Endothelial cell of umbilical vein (primary cell): ENCODE measurements at regions not wholly inside any gene's neighbourhood (a gene's known extent, or its start where the extent isn't known, plus 50 kb on each side); places are given as distances from the start of the nearest gene placed in this dataset.

Source experiments
- BruUV-seq: library from RNA; stranded (reverse); fragments of 400-500 nt; replicated peaks from 2 replicates; lab custom pipeline; 2021; lab: Mats Ljungman, UMichigan
- CTCF ChIA-PET: fragments of 300-600, 350-600 bp; sonication (Branson Sonifier 250); formaldehyde crosslinking; loops from one replicate; lab custom pipeline; 2021; ENCODE audit warnings: antibody characterized with exemption, inconsistent platforms; lab: Charles Lee
- POLR2A ChIA-PET: fragments of 300-600, 350-600 bp; sonication (Branson Sonifier 250); formaldehyde crosslinking; loops from one replicate; lab custom pipeline; 2021; ENCODE audit warnings: antibody characterized with exemption, inconsistent platforms; lab: Charles Lee
- DNase-seq: peaks from one replicate; pipeline ENCODE4 v3.0.0-alpha.2; 2011; ENCODE audit warnings: low read depth, low spot score
- FAIRE-seq: peaks from 2 replicates; lab custom pipeline; 2011; peaks lifted over from hg19 to GRCh38; lab: Jason Lieb, UNC
- H2AFZ ChIP-seq: 2 replicates; pipeline ENCODE4 v1.6.0; 2012; ENCODE audit warnings: low read depth, low read length, control low read depth, inconsistent platforms
- H3K27ac ChIP-seq: 2 replicates; pipeline ENCODE4 v1.5.1; 2011; ENCODE audit warnings: low read depth, mild to moderate bottlenecking, control low read depth, low read length, moderate library complexity; ENCODE audit not compliant: insufficient read depth
- H3K27me3 ChIP-seq, 2 experiments: 2 replicates each; pipeline versions ENCODE4 v1.6.0 to v1.6.1; 2011; ENCODE audit warnings: low read length in 2 of 2, mixed read lengths in 1 of 2; ENCODE audit not compliant: control insufficient read depth in 2 of 2, insufficient read depth in 2 of 2
- H3K36me3 ChIP-seq, 2 experiments: 2 replicates in 1 of 2; 3 replicates in 1 of 2; pipeline ENCODE4 v1.5.1; 2011; ENCODE audit warnings: low read length in 2 of 2, mild to moderate bottlenecking in 1 of 2, moderate library complexity in 1 of 2; ENCODE audit not compliant: control insufficient read depth in 2 of 2, insufficient read depth in 2 of 2; ENCODE audit errors: extremely low read depth in 1 of 2
- H3K4me1 ChIP-seq: 3 replicates; pipeline ENCODE4 v1.5.1; 2011; ENCODE audit warnings: mild to moderate bottlenecking, low read length; ENCODE audit not compliant: control insufficient read depth, insufficient read depth; ENCODE audit errors: extremely low read depth
- H3K4me2 ChIP-seq: 2 replicates; pipeline ENCODE4 v1.6.1; 2011; ENCODE audit warnings: low read length, control low read depth, mixed read lengths; ENCODE audit not compliant: insufficient read depth
- H3K4me3 ChIP-seq, 3 experiments: fragments of 200-600 bp in 1 of 3; sonication (generic), shearing (Covaris generic) in 1 of 3; replicated peaks in 1 of 3; 2 replicates each; pipeline ENCODE4 v1.5.1; 2011 to 2016; ENCODE audit warnings: control low read depth in 3 of 3, low read length in 3 of 3, mild to moderate bottlenecking in 2 of 3, inconsistent platforms in 1 of 3, low read depth in 1 of 3, moderate library complexity in 1 of 3; ENCODE audit not compliant: insufficient read depth in 1 of 3
- H3K79me2 ChIP-seq: 2 replicates; pipeline ENCODE4 v1.6.0; 2012; ENCODE audit warnings: low read length, inconsistent platforms; ENCODE audit not compliant: control insufficient read depth, insufficient read depth
- H3K9ac ChIP-seq: replicated peaks from 2 replicates; pipeline ENCODE3; 2011; ENCODE audit warnings: low read length, control low read depth; ENCODE audit not compliant: insufficient read depth; ENCODE audit errors: extremely low read depth
- H3K9me1 ChIP-seq: replicated peaks from 3 replicates; pipeline ENCODE4 v1.6.0; 2011; ENCODE audit warnings: mild to moderate bottlenecking, low read length; ENCODE audit not compliant: control insufficient read depth, insufficient read depth; ENCODE audit errors: extremely low read depth
- H3K9me3 ChIP-seq: replicated peaks from 2 replicates; pipeline ENCODE4 v1.5.1; 2012; ENCODE audit warnings: low read length, inconsistent platforms; ENCODE audit not compliant: control insufficient read depth, insufficient read depth
- H4K20me1 ChIP-seq: replicated peaks from 2 replicates; pipeline ENCODE3; 2011; ENCODE audit warnings: mild to moderate bottlenecking, low read length; ENCODE audit not compliant: control insufficient read depth, insufficient read depth; ENCODE audit errors: extremely low read depth
- EZH2 ChIP-seq: IDR thresholded peaks from 2 replicates; pipeline ENCODE4 v1.6.1; 2012; ENCODE audit warnings: borderline replicate concordance, low read depth, mild to moderate bottlenecking, moderate library complexity, low read length, inconsistent platforms; ENCODE audit not compliant: severe bottlenecking
- FOS ChIP-seq: IDR thresholded peaks from 2 replicates; pipeline ENCODE4 v1.6.1; 2011; ENCODE audit warnings: mild to moderate bottlenecking, low read length, moderate library complexity, borderline replicate concordance; ENCODE audit not compliant: insufficient read depth
- GATA2 ChIP-seq: IDR thresholded peaks from 2 replicates; pipeline ENCODE4 v1.7.0; 2011; ENCODE audit warnings: low read depth, mild to moderate bottlenecking, moderate library complexity, mixed read lengths, low read length; ENCODE audit not compliant: insufficient read length, insufficient read depth
- JUN ChIP-seq: IDR thresholded peaks from 2 replicates; pipeline ENCODE4 v1.6.1; 2011; ENCODE audit warnings: borderline replicate concordance, low read depth; ENCODE audit not compliant: insufficient read length, insufficient read depth
- MYC ChIP-seq: IDR thresholded peaks from one replicate; pipeline ENCODE4 v1.6.1; 2011; ENCODE audit warnings: mild to moderate bottlenecking, low read depth, low read length
- POLR2A ChIP-seq: IDR thresholded peaks from 2 replicates; pipeline ENCODE4 v1.6.1; 2012; ENCODE audit warnings: low read depth, mild to moderate bottlenecking, control low read depth, low read length
- POLR2AphosphoS5 ChIP-seq: IDR thresholded peaks from 2 replicates; pipeline ENCODE4 v1.6.1; 2012; ENCODE audit warnings: low read depth, mild to moderate bottlenecking, control low read depth, low read length, moderate library complexity; ENCODE audit not compliant: insufficient read depth
- dilution Hi-C: fragments of 300-500 bp; cut with MboI; formaldehyde crosslinking; loops from one replicate; pipeline ENCODE4 v1.15.0; 2019; ENCODE audit warnings: low sequenced_read_pairs; ENCODE audit not compliant: extremely low pct_ligation_motif_present
- intact Hi-C: fragments of 100-400 bp; cut with micrococcal nuclease; formaldehyde crosslinking; loops from one replicate; pipeline ENCODE4 v1.10.0; 2022
- TF ChIP-seq, protein P1 (sequence below), 2 donors: IDR thresholded peaks; 1 replicate in 1 of 2; 2 replicates in 1 of 2; pipeline ENCODE4 v1.5.1; 2011; ENCODE audit warnings: low read length in 2 of 2, mild to moderate bottlenecking in 2 of 2, moderate library complexity in 2 of 2, control low read depth in 1 of 2, inconsistent platforms in 1 of 2, low read depth in 1 of 2; ENCODE audit not compliant: insufficient read depth in 1 of 2; ENCODE audit errors: extremely low read depth in 1 of 2
- TF ChIP-seq, protein P2 (sequence below): IDR thresholded peaks from 2 replicates; pipeline ENCODE4 v1.6.1; 2011; ENCODE audit not compliant: insufficient read depth, insufficient read length

DNA sequence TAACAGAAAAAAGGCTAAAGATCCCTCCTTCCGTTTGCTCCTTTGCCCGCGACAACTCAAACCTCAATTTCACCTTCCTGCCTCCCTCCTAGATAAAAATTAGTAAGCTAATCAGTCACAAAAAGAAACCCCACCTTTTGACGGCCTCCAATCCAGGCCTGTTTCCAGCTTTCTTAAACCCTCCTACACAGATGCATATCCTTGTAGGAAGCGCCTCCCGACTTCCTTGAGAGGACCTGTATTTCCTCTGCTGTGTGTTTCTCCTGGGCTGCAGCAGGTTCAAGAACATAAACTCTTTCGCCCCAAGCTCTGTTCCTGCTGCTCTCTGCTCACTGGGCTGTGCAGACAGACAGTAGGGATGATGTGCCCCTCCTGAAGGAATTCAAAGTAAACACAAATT lies 168.8 kb downstream of the CYYR1 start:
- no peak overlapping the region for H3K9ac ChIP-seq
- intact Hi-C loops = no loop called here
- no peak overlapping the region for H2AFZ ChIP-seq
- H3K9me1 ChIP-seq = no peaks in the 10 kb centered on the region
- TF ChIP-seq, protein P1, sequence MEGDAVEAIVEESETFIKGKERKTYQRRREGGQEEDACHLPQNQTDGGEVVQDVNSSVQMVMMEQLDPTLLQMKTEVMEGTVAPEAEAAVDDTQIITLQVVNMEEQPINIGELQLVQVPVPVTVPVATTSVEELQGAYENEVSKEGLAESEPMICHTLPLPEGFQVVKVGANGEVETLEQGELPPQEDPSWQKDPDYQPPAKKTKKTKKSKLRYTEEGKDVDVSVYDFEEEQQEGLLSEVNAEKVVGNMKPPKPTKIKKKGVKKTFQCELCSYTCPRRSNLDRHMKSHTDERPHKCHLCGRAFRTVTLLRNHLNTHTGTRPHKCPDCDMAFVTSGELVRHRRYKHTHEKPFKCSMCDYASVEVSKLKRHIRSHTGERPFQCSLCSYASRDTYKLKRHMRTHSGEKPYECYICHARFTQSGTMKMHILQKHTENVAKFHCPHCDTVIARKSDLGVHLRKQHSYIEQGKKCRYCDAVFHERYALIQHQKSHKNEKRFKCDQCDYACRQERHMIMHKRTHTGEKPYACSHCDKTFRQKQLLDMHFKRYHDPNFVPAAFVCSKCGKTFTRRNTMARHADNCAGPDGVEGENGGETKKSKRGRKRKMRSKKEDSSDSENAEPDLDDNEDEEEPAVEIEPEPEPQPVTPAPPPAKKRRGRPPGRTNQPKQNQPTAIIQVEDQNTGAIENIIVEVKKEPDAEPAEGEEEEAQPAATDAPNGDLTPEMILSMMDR (IDR thresholded peaks at IDR 0.05; ENCODE audit: extremely low read depth in 1 of 2, insufficient read depth in 1 of 2, low read depth in 1 of 2, low read length in 2 of 2) = no peak
- TF ChIP-seq MYC (no peak), FOS (no peak), POLR2A (no peak), JUN (no peak), POLR2AphosphoS5 (no peak), GATA2 (no peak), EZH2 (no peak)
- TF ChIP-seq, protein P2, sequence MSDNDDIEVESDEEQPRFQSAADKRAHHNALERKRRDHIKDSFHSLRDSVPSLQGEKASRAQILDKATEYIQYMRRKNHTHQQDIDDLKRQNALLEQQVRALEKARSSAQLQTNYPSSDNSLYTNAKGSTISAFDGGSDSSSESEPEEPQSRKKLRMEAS = no peak
- H3K4me1 ChIP-seq = peaks cover 9% of the 10 kb centered on the region
- no peaks in the 10 kb centered on the region for H3K27me3 ChIP-seq
- H3K27ac ChIP-seq = no peak overlapping the region
- DNase-seq (no peak), FAIRE-seq (no peak)
- BruUV-seq = no TSS peak
- POLR2A ChIA-PET = no interaction called here
- no peaks in the 10 kb centered on the region for H3K79me2 ChIP-seq
- no peaks in the 10 kb centered on the region for H4K20me1 ChIP-seq
- no peak overlapping the region for H3K4me3 ChIP-seq
- no peaks in the 10 kb centered on the region for H3K9me3 ChIP-seq
- CTCF ChIA-PET = no interaction called here
- no peaks in the 10 kb centered on the region for H3K36me3 ChIP-seq
- dilution Hi-C loops = no loop called here
- no peak overlapping the region for H3K4me2 ChIP-seq
